ENCODE measurements at regions not wholly inside any gene's neighbourhood (a gene's known extent, or its start where the extent isn't known, plus 50 kb on each side); places are given as distances from the start of the nearest gene placed in this dataset.

DNA sequence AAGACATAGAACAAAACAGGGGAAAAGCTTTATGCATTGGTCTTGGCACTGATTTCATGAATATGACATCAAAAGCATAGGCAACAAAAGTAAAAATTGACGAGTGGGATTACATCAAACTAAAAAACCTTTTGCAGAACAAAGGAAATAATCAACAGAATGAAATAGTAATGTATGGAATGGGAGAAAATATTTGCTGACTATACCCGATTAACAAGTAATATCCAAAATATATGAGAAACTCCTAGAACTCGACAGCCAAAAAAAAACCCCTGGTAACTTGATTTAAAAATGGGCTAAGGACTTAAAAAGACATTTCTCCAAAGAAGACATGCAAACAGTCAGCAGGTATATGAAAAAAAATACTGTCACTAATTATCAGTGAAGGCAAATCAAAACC lies 231.7 kb upstream of the MAN1A1 start:
- TF ChIP-seq, protein P1, sequence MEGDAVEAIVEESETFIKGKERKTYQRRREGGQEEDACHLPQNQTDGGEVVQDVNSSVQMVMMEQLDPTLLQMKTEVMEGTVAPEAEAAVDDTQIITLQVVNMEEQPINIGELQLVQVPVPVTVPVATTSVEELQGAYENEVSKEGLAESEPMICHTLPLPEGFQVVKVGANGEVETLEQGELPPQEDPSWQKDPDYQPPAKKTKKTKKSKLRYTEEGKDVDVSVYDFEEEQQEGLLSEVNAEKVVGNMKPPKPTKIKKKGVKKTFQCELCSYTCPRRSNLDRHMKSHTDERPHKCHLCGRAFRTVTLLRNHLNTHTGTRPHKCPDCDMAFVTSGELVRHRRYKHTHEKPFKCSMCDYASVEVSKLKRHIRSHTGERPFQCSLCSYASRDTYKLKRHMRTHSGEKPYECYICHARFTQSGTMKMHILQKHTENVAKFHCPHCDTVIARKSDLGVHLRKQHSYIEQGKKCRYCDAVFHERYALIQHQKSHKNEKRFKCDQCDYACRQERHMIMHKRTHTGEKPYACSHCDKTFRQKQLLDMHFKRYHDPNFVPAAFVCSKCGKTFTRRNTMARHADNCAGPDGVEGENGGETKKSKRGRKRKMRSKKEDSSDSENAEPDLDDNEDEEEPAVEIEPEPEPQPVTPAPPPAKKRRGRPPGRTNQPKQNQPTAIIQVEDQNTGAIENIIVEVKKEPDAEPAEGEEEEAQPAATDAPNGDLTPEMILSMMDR (IDR thresholded peaks at IDR 0.05; ENCODE audit: control extremely low read depth in 1 of 3, insufficient read depth in 1 of 3, low read depth in 1 of 3, low read length in 3 of 3): no peak
- TF ChIP-seq ASH2L (IDR thresholded peaks at IDR 0.05; ENCODE audit: low read length) (no peak), TEAD4 (IDR thresholded peaks at IDR 0.05; ENCODE audit: low read depth, low read length) (no peak), POLR2A (IDR thresholded peaks at IDR 0.05; ENCODE audit: control extremely low read depth in 1 of 2, low read depth in 2 of 2, low read length in 2 of 2) (no peak), SIN3A (conservative IDR thresholded peaks at IDR 0.05 in 1 of 2, IDR thresholded peaks at IDR 0.05 in 1 of 2; ENCODE audit: low read depth in 1 of 2, low read length in 2 of 2) (no peak), POLR2AphosphoS5 (IDR thresholded peaks at IDR 0.05; ENCODE audit: low read depth, low read length) (no peak), EZH2 (IDR thresholded peaks at IDR 0.05; ENCODE audit: low read depth, low read length, severe bottlenecking) (no peak), RAD21 (IDR thresholded peaks at IDR 0.05 in 1 of 2, conservative IDR thresholded peaks at IDR 0.05 in 1 of 2; ENCODE audit: low read depth in 2 of 2, low read length in 2 of 2) (no peak), CREB1 (IDR thresholded peaks at IDR 0.05) (no peak), CEBPB (IDR thresholded peaks at IDR 0.05; ENCODE audit: low read depth, low read length) (no peak), YY1 (IDR thresholded peaks at IDR 0.05; ENCODE audit: low read depth, low read length) (no peak), EP300 (IDR thresholded peaks at IDR 0.05; ENCODE audit: borderline replicate concordance in 1 of 2, low read depth in 2 of 2, low read length in 2 of 2) (no peak), JUN (IDR thresholded peaks at IDR 0.05; ENCODE audit: low read depth, low read length) (no peak), BACH1 (IDR thresholded peaks at IDR 0.05; ENCODE audit: low read length) (no peak)
